ENCODE measurements at regions not wholly inside any gene's neighbourhood (a gene's known extent, or its start where the extent isn't known, plus 50 kb on each side); places are given as distances from the start of the nearest gene placed in this dataset.

DNA sequence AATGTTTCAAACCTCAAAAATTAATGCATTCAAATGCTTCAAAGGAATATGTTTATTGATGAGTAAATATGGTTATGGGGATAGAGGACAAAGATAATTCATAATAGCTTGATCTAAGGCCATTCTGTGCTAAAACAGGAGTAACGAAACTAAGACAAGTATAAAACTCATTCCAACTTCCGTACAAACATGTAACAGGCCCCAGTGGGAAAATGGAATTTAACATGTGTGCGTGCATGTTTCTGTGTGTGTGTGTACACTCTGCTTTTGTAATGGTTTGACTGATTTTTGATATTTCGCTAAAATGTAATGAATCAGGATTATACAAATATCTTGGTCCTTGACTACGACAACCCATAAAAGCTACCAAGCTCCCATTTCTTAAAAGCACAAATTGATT lies 91.0 kb downstream of the KLF12 start:
- TF ChIP-seq TAF1 (IDR thresholded peaks at IDR 0.05; ENCODE audit: low read depth) (no peak), EZH2 (IDR thresholded peaks at IDR 0.05; ENCODE audit: borderline replicate concordance, insufficient read depth, low read length, poor library complexity, severe bottlenecking) (no peak)
- Histone ChIP-seq H3K4me3 (ENCODE audit: low read length) (no peak overlapping the region), H2AFZ (ENCODE audit: low read depth, low read length) (no peak overlapping the region), H3F3A (ENCODE audit: insufficient read depth, low read length, poor library complexity, severe bottlenecking) (peaks cover 3% of the 10 kb centered on the region), H3K27ac (ENCODE audit: low read length) (no peak overlapping the region), H3K27me3 (ENCODE audit: insufficient read depth, low read depth, low read length) (no peaks in the 10 kb centered on the region), H3K9ac (ENCODE audit: low read length) (no peak overlapping the region), H3K9me3 (ENCODE audit: low read length) (no peaks in the 10 kb centered on the region), H4K20me1 (ENCODE audit: insufficient read depth) (no peaks in the 10 kb centered on the region), H3K9me2 (ENCODE audit: insufficient read depth, low read length) (no peaks in the 10 kb centered on the region), H3K4me2 (ENCODE audit: low read length) (no peak overlapping the region), H3K36me3 (ENCODE audit: insufficient read depth, low read length) (no peaks in the 10 kb centered on the region), H3K79me2 (replicated peaks; ENCODE audit: insufficient read depth, low read length) (peaks cover 57% of the 10 kb centered on the region)

DNA sequence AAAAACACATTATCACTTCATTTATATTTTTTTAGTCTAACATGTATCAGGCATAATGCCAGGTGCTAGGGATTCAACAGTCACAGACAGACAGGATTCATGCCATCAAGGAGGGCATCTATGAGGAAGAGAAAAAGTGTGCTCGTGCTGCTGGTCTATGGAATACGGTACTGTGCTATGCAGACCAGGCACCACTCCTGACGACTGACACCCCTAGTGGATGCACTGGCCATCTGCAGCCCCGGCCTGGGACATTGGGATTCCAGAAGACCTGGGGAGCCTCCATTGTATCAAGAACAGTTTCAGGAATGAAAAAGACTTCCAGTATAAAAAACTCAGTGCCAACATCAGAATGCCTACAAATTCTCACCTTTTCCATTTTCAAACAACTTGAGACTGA lies 94.0 kb downstream of the KLF12 start:
- H3K9ac ChIP-seq (ENCODE audit: low read length), result no peak overlapping the region
- no peak overlapping the region for H3K27ac ChIP-seq (ENCODE audit: low read length)
- H2AFZ ChIP-seq (ENCODE audit: low read depth, low read length), result no peak overlapping the region
- no peaks in the 10 kb centered on the region for H3K9me2 ChIP-seq (ENCODE audit: insufficient read depth, low read length)
- peaks cover 3% of the 10 kb centered on the region for H3F3A ChIP-seq (ENCODE audit: insufficient read depth, low read length, poor library complexity, severe bottlenecking)
- H4K20me1 ChIP-seq (ENCODE audit: insufficient read depth), result no peaks in the 10 kb centered on the region
- H3K79me2 ChIP-seq (replicated peaks; ENCODE audit: insufficient read depth, low read length), result peaks cover 59% of the 10 kb centered on the region
- no peaks in the 10 kb centered on the region for H3K36me3 ChIP-seq (ENCODE audit: insufficient read depth, low read length)
- H3K27me3 ChIP-seq (ENCODE audit: insufficient read depth, low read depth, low read length), result no peaks in the 10 kb centered on the region
- TF ChIP-seq SMC3 (conservative IDR thresholded peaks at IDR 0.05; ENCODE audit: poor library complexity) (no peak), EP300 (conservative IDR thresholded peaks at IDR 0.05; ENCODE audit: poor library complexity, severe bottlenecking) (no peak), TAF1 (IDR thresholded peaks at IDR 0.05; ENCODE audit: low read depth) (no peak), POLR2AphosphoS5 (IDR thresholded peaks at IDR 0.05) (no peak), MXI1 (conservative IDR thresholded peaks at IDR 0.05; ENCODE audit: poor library complexity, severe bottlenecking) (no peak), RAD21 (conservative IDR thresholded peaks at IDR 0.05) (no peak), EZH2 (IDR thresholded peaks at IDR 0.05; ENCODE audit: borderline replicate concordance, insufficient read depth, low read length, poor library complexity, severe bottlenecking) (no peak)
- TF ChIP-seq, protein P1, sequence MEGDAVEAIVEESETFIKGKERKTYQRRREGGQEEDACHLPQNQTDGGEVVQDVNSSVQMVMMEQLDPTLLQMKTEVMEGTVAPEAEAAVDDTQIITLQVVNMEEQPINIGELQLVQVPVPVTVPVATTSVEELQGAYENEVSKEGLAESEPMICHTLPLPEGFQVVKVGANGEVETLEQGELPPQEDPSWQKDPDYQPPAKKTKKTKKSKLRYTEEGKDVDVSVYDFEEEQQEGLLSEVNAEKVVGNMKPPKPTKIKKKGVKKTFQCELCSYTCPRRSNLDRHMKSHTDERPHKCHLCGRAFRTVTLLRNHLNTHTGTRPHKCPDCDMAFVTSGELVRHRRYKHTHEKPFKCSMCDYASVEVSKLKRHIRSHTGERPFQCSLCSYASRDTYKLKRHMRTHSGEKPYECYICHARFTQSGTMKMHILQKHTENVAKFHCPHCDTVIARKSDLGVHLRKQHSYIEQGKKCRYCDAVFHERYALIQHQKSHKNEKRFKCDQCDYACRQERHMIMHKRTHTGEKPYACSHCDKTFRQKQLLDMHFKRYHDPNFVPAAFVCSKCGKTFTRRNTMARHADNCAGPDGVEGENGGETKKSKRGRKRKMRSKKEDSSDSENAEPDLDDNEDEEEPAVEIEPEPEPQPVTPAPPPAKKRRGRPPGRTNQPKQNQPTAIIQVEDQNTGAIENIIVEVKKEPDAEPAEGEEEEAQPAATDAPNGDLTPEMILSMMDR (IDR thresholded peaks at IDR 0.05; ENCODE audit: poor library complexity, severe bottlenecking), result no peak
- H3K9me3 ChIP-seq (ENCODE audit: low read length), result no peaks in the 10 kb centered on the region
- H3K4me2 ChIP-seq (ENCODE audit: low read length), result no peak overlapping the region
- H3K4me3 ChIP-seq (ENCODE audit: low read length), result no peak overlapping the region

DNA sequence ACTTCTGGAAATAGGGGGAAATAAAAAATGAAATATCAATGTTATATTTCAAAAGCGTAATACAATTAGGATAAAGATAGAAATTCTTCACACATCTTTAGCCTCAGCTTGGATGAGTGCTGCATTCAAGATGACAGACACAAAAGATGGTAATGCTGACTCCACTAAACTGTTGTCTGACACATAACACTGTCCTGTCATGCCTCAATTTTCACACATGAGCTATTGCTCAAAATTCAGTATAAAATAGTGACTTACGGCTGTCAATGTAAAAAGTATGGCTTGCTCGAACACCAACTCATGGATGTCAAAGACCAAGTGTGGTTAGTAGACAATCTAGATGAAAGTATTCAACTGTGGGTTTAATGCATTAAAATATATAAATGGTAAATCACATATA lies 94.5 kb downstream of the KLF12 start:
- no peaks in the 10 kb centered on the region for H3K27me3 ChIP-seq (ENCODE audit: insufficient read depth, low read depth, low read length)
- no peak overlapping the region for H3K9ac ChIP-seq (ENCODE audit: low read length)
- no peaks in the 10 kb centered on the region for H3K36me3 ChIP-seq (ENCODE audit: insufficient read depth, low read length)
- H3K9me3 ChIP-seq (ENCODE audit: low read length), result no peaks in the 10 kb centered on the region
- H3K9me2 ChIP-seq (ENCODE audit: insufficient read depth, low read length), result no peaks in the 10 kb centered on the region
- H3K27ac ChIP-seq (ENCODE audit: low read length), result no peak overlapping the region
- H3K4me3 ChIP-seq (ENCODE audit: low read length), result no peak overlapping the region
- TF ChIP-seq MXI1 (conservative IDR thresholded peaks at IDR 0.05; ENCODE audit: poor library complexity, severe bottlenecking) (no peak), EZH2 (IDR thresholded peaks at IDR 0.05; ENCODE audit: borderline replicate concordance, insufficient read depth, low read length, poor library complexity, severe bottlenecking) (no peak), SMC3 (conservative IDR thresholded peaks at IDR 0.05; ENCODE audit: poor library complexity) (no peak), TAF1 (IDR thresholded peaks at IDR 0.05; ENCODE audit: low read depth) (no peak), REST (IDR thresholded peaks at IDR 0.05; ENCODE audit: borderline replicate concordance) (no peak), EP300 (conservative IDR thresholded peaks at IDR 0.05; ENCODE audit: poor library complexity, severe bottlenecking) (peak; percentile 90), RAD21 (conservative IDR thresholded peaks at IDR 0.05) (no peak), POLR2AphosphoS5 (IDR thresholded peaks at IDR 0.05) (peak; percentile 75)
- TF ChIP-seq, protein P1 (IDR thresholded peaks at IDR 0.05; ENCODE audit: poor library complexity, severe bottlenecking), result no peak
- peaks cover 3% of the 10 kb centered on the region for H3F3A ChIP-seq (ENCODE audit: insufficient read depth, low read length, poor library complexity, severe bottlenecking)
- H3K79me2 ChIP-seq (replicated peaks; ENCODE audit: insufficient read depth, low read length), result peaks cover 54% of the 10 kb centered on the region
- no peak overlapping the region for H2AFZ ChIP-seq (ENCODE audit: low read depth, low read length)
- no peaks in the 10 kb centered on the region for H4K20me1 ChIP-seq (ENCODE audit: insufficient read depth)
- H3K4me2 ChIP-seq (ENCODE audit: low read length), result no peak overlapping the region

All from neural cell (in vitro differentiated cells).